Thyroid gland (tissue), 4 donors: ENCODE measurements at regions not wholly inside any gene's neighbourhood (a gene's known extent, or its start where the extent isn't known, plus 50 kb on each side); places are given as distances from the start of the nearest gene placed in this dataset.

ENCODE experiments used
- DNase-seq, 2 donors: peaks; one replicate each; pipeline ENCODE4 v3.0.0-alpha.2; 2019
- H3K27ac ChIP-seq, 3 donors: fragments of 200-600 bp; sonication (generic); 1 replicate in 2 of 3; 2 replicates in 1 of 3; pipeline ENCODE4 v1.5.1; 2016 to 2019; ENCODE audit warnings: mild to moderate bottlenecking in 1 of 3, moderate library complexity in 1 of 3
- H3K27me3 ChIP-seq: fragments of 200-600 bp; sonication (generic); one replicate; pipeline ENCODE4 v1.5.1; 2019
- H3K36me3 ChIP-seq, 2 donors: fragments of 200-600 bp; sonication (generic); one replicate each; pipeline ENCODE4 v1.5.1; 2016 to 2019
- H3K4me1 ChIP-seq, 2 donors: fragments of 200-600 bp; sonication (generic); one replicate each; pipeline ENCODE4 v1.5.1; 2017 to 2019
- H3K4me3 ChIP-seq, 3 donors: fragments of 200-600 bp; sonication (generic); replicated peaks in 1 of 3; 1 replicate in 2 of 3; 2 replicates in 1 of 3; pipeline ENCODE4 v1.5.1; 2016; ENCODE audit warnings: mild to moderate bottlenecking in 1 of 3
- H3K9me3 ChIP-seq: fragments of 200-600 bp; sonication (generic); one replicate; pipeline ENCODE4 v1.5.1; 2017
- POLR2A ChIP-seq, 2 donors: fragments of 450-650 bp; IDR thresholded peaks; one replicate each; pipeline ENCODE4 v1.6.1; 2017; ENCODE audit warnings: antibody characterized with exemption in 2 of 2, mild to moderate bottlenecking in 2 of 2, moderate library complexity in 1 of 2
- WGBS, 2 donors: methylation state at CpG; one replicate each; pipeline ENCODE4 v1.1.5; 2017; 5-methylcytosine and 5-hydroxymethylcytosine counted together
- intact Hi-C: fragments of 100-400 bp; cut with DNase I; formaldehyde crosslinking; loops from one replicate; pipeline ENCODE4 v1.15.1; 2023
- TF ChIP-seq, protein P1 (sequence below), 6 experiments: fragments of 200-600 bp in 3 of 6; fragments of 450-650 bp in 3 of 6; sonication (generic) in 3 of 6; IDR thresholded peaks; one replicate each; pipeline ENCODE4 v1.5.1; 2016 to 2019; ENCODE audit warnings: antibody characterized with exemption in 6 of 6, mild to moderate bottlenecking in 2 of 6, inconsistent platforms in 1 of 6, moderate library complexity in 1 of 6

DNA sequence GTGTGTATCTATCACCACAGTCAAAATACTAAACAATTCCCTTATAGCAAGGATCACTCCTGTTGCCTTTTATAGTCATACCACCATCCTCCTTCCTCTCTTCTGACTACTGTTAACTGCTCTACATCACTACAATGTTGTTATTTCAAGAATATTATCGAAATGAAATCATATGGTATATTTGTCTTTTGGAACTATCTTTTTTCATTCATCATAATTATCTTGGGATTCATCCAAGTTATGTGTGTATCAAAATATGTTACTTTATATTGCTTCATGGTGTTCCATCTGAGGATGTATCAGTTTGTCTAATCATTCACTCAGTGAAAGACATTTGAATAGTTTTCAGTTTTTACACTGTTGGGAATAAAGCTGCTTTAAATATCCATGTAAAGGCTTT lies 1423.0 kb upstream of the PIK3C3 start:
- Histone ChIP-seq H3K4me3 (no peak overlapping the region), H3K36me3 (no peaks in the 10 kb centered on the region), H3K9me3 (no peaks in the 10 kb centered on the region), H3K27me3 (no peaks in the 10 kb centered on the region), H3K27ac (no peak overlapping the region), H3K4me1 (no peaks in the 10 kb centered on the region)
- 68 to 73% methylated on average over 1 of the region's 1 CpG for WGBS, 2 donors
- intact Hi-C loops = no loop called here
- no peak for TF ChIP-seq POLR2A (IDR thresholded peaks at IDR 0.05)
- TF ChIP-seq, protein P1, sequence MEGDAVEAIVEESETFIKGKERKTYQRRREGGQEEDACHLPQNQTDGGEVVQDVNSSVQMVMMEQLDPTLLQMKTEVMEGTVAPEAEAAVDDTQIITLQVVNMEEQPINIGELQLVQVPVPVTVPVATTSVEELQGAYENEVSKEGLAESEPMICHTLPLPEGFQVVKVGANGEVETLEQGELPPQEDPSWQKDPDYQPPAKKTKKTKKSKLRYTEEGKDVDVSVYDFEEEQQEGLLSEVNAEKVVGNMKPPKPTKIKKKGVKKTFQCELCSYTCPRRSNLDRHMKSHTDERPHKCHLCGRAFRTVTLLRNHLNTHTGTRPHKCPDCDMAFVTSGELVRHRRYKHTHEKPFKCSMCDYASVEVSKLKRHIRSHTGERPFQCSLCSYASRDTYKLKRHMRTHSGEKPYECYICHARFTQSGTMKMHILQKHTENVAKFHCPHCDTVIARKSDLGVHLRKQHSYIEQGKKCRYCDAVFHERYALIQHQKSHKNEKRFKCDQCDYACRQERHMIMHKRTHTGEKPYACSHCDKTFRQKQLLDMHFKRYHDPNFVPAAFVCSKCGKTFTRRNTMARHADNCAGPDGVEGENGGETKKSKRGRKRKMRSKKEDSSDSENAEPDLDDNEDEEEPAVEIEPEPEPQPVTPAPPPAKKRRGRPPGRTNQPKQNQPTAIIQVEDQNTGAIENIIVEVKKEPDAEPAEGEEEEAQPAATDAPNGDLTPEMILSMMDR (IDR thresholded peaks at IDR 0.05) = no peak
- DNase-seq = no peak

DNA sequence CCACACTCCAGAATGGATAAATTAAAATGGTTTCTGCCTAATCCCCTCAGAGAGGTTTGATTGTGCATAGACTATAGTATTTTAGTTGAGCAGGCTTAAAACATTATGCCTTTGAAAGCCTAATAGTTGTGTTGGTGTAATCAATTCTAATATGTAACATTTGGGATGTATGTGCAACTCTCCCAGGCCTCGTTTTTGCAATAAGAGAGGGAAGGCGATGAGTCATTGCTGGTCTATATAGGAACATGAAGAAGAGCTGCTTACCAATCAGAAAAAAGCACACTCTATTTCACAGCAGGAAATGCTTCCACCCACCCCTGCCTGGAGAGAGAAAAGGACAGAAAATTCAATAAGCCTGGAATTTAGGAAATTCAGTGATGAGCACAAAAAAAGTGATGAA lies 1424.0 kb upstream of the PIK3C3 start:
- DNase-seq = no peak
- Histone ChIP-seq H3K9me3 (no peaks in the 10 kb centered on the region), H3K4me3 (no peak overlapping the region), H3K4me1 (no peaks in the 10 kb centered on the region), H3K36me3 (no peaks in the 10 kb centered on the region), H3K27ac (no peak overlapping the region), H3K27me3 (no peaks in the 10 kb centered on the region)
- intact Hi-C loops = no loop called here
- TF ChIP-seq, protein P1 (IDR thresholded peaks at IDR 0.05) = no peak
- TF ChIP-seq POLR2A (IDR thresholded peaks at IDR 0.05) = no peak
- WGBS, 2 donors = 76 to 81% methylated on average over 2 of the region's 2 CpGs

DNA sequence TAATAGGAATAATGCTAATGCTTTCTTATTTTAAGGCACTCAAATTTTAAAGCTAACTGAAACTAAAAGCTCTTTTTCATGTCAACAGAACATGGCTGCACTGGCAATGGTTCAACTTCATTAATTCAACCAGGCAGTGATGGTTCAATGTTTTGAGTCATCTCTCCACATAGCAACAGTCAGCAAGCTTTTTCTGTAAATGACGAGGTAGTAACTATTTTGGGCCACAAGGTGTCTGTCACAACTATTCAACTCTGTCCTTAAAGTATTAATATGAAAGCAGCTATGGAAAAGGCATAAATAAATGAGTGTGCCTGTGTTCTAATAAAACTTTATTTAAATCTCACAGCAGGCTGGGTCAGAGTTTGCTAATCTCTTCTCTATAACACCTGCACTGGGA lies 1425.6 kb upstream of the PIK3C3 start:
- no peaks in the 10 kb centered on the region for H3K36me3 ChIP-seq
- WGBS, 2 donors = 57 to 76% methylated on average over 1 of the region's 1 CpG
- no peaks in the 10 kb centered on the region for H3K4me1 ChIP-seq
- H3K27ac ChIP-seq = no peak overlapping the region
- H3K9me3 ChIP-seq = no peaks in the 10 kb centered on the region
- no peak for DNase-seq
- no peak overlapping the region for H3K4me3 ChIP-seq
- H3K27me3 ChIP-seq = no peaks in the 10 kb centered on the region
- no peak for TF ChIP-seq POLR2A (IDR thresholded peaks at IDR 0.05)
- TF ChIP-seq, protein P1 (IDR thresholded peaks at IDR 0.05) = no peak
- intact Hi-C loops = no loop called here

DNA sequence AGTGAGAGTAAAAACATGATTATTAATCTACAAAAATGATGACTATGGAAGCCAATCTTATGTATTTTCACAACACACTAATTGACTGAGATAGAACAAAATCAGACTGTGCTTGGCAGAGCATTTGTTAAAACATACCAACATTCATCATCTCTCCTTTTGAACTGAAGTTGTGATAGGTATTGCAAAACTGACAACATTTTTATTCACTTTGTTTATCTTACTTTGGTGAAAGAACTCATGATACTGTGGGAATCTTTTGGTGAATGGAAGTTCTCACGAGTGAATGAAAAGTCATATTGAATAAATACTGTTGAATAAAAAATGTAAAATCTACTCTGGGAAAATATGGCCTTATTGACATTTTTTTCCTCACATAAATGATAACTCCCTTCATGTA lies 1430.2 kb upstream of the PIK3C3 start:
- H3K9me3 ChIP-seq = no peaks in the 10 kb centered on the region
- no peaks in the 10 kb centered on the region for H3K36me3 ChIP-seq
- DNase-seq = no peak
- H3K4me1 ChIP-seq = no peaks in the 10 kb centered on the region
- no peaks in the 10 kb centered on the region for H3K27me3 ChIP-seq
- no peak overlapping the region for H3K27ac ChIP-seq
- intact Hi-C loops = no loop called here
- no peak for TF ChIP-seq POLR2A (IDR thresholded peaks at IDR 0.05)
- TF ChIP-seq, protein P1 (IDR thresholded peaks at IDR 0.05) = no peak
- H3K4me3 ChIP-seq = no peak overlapping the region
- WGBS, 2 donors = 78 to 89% methylated on average over 1 of the region's 1 CpG

DNA sequence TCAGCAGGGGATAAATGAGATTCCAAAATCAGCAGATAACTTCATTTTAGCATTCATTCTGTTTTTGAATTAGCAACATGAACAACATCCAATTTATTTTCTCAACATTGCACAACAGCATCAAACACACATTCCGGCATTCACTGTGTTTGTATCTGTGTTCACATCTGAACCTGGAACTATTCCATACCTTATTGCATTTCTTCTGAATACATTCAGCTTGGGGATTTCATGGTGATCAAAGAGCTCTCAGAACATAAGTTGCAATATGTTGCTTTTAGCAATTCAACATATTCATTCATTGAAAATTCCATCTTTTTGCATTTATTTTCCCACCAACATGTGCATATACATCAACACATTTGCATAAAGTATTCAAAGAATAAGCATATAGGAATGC lies 1431.7 kb upstream of the PIK3C3 start:
- 98% methylated on average over 1 of the region's 1 CpG for WGBS, 2 donors
- no peak for TF ChIP-seq POLR2A (IDR thresholded peaks at IDR 0.05)
- TF ChIP-seq, protein P1 (IDR thresholded peaks at IDR 0.05) = no peak
- Histone ChIP-seq H3K36me3 (no peaks in the 10 kb centered on the region), H3K27me3 (no peaks in the 10 kb centered on the region), H3K9me3 (no peaks in the 10 kb centered on the region), H3K4me3 (no peak overlapping the region), H3K4me1 (no peaks in the 10 kb centered on the region), H3K27ac (no peak overlapping the region)
- intact Hi-C loops = no loop called here
- DNase-seq = no peak
